ENCODE measurements at regions not wholly inside any gene's neighbourhood (a gene's known extent, or its start where the extent isn't known, plus 50 kb on each side); places are given as distances from the start of the nearest gene placed in this dataset.
A peak's percentile ranks its signal among the peaks of the same experiment; 100 is the strongest.

- DNase-seq: no peak
Measured at GRCh38 chr18:68520406-68521075, 194.4 kb downstream of the TMX3 start.

- DNase-seq: no peak
Measured at GRCh38 chr18:68519336-68519735, 195.6 kb downstream of the TMX3 start.

GRCh38 chr18:68509902-68510301, 205.0 kb downstream of the TMX3 start:
- no peak for DNase-seq

- no peak for DNase-seq
Measured at GRCh38 chr18:68507781-68508180, 207.1 kb downstream of the TMX3 start.

- no peak for DNase-seq
Measured at GRCh38 chr18:68505178-68505574, 209.7 kb downstream of the TMX3 start.

- peak; percentile 14 for DNase-seq
Measured at GRCh38 chr18:68504441-68505177, 210.3 kb downstream of the TMX3 start.

GRCh38 chr18:68500556-68500955, 214.4 kb downstream of the TMX3 start:
- no peak for DNase-seq

- no peak for DNase-seq
Measured at GRCh38 chr18:68499141-68499540, 215.8 kb downstream of the TMX3 start.

GRCh38 chr18:68498636-68499035, 216.3 kb downstream of the TMX3 start:
- DNase-seq: no peak

- no peak for DNase-seq
Measured at GRCh38 chr18:68498185-68498584, 216.7 kb downstream of the TMX3 start.

GRCh38 chr18:68494802-68495581, 219.9 kb downstream of the TMX3 start:
- DNase-seq: no peak

GRCh38 chr18:68489013-68489792, 225.7 kb downstream of the TMX3 start:
- DNase-seq: no peak

- DNase-seq: no peak
Measured at GRCh38 chr18:68484241-68484640, 230.7 kb downstream of the TMX3 start.

- DNase-seq: no peak
Measured at GRCh38 chr18:68482815-68483214, 232.1 kb downstream of the TMX3 start.

GRCh38 chr18:68480196-68480595, 234.7 kb downstream of the TMX3 start:
- DNase-seq: no peak

- peak; percentile 5 for DNase-seq
Measured at GRCh38 chr18:68478246-68478645, 236.7 kb downstream of the TMX3 start.

GRCh38 chr18:68475883-68476282, 239.0 kb downstream of the TMX3 start:
- DNase-seq: no peak

- no peak for DNase-seq
Measured at GRCh38 chr18:68472701-68473295, 242.1 kb downstream of the TMX3 start.

- DNase-seq: no peak
Measured at GRCh38 chr18:68469049-68469625, 245.8 kb downstream of the TMX3 start.

- no peak for DNase-seq
Measured at GRCh38 chr18:68467957-68468356, 247.0 kb downstream of the TMX3 start.

GRCh38 chr18:68467329-68467728, 247.6 kb downstream of the TMX3 start:
- no peak for DNase-seq

- DNase-seq: no peak
Measured at GRCh38 chr18:68466672-68467071, 248.2 kb downstream of the TMX3 start.

Data from NCI-H524 treated with DMSO at 0.1 percent for 48 hours (cell line).